Suppressor macrophage treated with lipopolysaccharide for 4 hours (primary cell): ENCODE measurements at regions not wholly inside any gene's neighbourhood (a gene's known extent, or its start where the extent isn't known, plus 50 kb on each side); places are given as distances from the start of the nearest gene placed in this dataset.

Source experiments
- DNase-seq: peaks from one replicate; pipeline ENCODE4 v3.0.0-alpha.2; 2020

DNA sequence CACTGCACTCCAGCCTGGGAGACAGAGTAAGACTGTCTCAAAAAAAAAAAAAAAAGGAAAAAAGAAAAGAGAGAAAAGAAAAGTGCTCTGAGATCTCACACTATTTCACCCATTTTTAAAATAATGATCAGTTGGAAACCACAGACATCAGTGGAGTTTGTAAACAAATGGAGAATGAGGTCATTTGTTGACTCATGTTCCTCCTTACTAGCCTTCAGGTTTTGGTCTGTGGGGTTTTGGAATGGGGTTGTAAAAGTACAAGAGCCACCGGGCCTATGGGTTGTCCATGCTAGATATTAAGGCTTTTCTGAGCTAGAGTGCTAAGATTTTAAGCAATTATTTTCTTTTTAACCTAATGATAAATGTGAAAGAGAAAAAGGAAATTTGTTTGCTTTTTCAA, 104.4 kb upstream of the PRL start:
- no peak for DNase-seq

DNA sequence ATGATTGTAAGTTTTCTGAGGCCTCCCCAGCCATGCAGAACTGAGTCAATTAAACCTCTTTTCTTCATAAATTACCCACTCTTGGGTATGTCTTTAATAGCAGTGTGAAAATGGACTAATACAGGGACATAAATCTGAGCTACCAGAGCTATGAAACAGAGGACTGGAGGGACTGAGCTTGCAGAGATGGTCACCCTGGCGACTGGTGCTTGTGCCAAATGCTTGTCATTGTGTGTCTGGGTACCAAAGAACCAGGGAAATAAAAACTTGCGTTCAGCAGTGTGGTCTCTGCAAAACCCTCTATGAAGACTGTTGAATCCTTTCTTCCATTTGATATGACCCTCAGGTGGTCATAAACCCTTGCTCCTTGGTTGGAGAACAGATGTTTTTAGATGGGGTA, 105.1 kb upstream of the PRL start:
- DNase-seq, result no peak

GRCh38 chr6:22409486-22409885, 112.7 kb upstream of the PRL start:
- no peak for DNase-seq

DNA sequence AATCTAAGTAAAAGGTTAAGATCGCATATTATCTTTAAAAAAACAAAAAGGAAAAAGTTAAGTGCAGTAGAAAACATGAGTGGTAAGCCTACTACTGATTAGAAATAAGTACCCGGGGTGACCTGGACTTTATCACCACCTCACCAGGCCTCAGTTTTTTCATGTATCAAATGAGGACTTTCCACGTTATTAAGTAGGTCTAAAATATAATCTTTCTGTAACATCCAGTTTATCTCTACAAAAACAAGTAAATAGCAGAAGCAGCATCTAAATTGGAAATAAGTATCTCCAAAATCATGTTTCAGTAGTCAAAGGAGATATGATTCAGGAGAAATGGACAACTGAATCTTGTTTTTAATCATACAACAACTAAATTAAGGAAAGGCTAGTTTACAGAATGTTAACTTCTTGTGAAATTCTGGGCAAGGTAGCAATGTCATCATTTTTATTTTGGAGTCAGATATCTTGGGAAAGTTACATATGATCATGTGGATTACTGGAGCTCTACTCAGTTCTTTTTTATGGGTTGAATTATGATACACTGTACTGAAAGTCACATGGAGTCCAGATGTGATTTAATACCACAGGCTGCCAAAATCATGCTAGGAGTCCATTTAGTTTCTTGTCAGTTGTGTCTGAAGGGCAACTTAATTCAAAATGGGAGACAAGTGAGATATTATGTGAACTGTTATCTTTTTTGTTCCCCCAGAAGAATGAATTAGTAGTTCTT, 114.7 kb upstream of the PRL start:
- DNase-seq, result no peak

- no peak for DNase-seq
Observed at GRCh38 chr6:22412994-22413393, 116.2 kb upstream of the PRL start.

DNA sequence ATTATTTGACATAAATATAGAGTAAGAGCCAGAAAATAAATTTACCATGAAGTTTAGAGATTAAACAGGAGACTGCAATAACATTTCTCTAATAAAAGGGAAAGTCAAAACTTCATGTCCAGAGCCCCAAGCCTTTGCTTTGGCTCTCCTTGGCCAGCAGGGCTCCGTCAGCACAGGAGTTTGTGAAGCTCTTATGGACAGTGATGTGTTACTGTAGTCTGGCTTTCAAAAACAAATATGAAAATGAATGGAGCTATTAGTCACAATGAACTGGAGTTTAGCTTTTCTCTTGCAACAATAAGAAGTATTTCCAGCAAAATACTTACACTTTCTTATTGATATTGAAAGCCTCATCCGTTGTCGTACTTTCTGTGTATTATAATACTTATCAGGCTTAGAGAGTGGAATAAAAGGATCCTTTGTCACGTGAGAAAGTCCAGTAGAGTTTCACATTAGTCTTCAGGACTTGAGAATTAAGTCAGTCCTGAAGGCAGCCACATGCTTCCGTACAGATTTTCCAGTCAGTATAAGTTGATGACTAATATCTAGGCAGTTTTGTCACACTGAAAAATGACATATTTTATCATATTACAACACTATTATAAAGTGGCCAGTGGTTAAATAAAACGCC, 117.0 kb upstream of the PRL start:
- peak; percentile 18 for DNase-seq

DNA sequence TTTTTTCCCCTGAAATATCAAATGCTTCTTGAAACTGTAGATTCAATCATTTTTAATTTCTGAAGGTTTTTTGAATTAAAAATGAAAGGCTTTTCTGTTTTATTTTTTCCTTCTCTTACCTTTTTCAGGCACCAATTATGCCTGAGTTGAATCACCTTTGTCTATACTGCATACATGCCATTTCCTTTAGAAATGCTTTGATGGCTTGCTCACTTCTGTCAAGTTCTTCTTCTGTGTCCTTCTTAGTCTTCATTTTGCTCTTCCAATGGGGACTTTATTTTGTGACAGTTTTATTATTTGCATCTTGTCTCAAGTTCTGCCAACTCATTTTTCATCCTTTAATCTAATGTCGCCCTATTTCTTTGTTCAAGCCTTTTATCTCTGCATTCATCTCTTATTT, 121.9 kb upstream of the PRL start:
- DNase-seq, result no peak

DNA sequence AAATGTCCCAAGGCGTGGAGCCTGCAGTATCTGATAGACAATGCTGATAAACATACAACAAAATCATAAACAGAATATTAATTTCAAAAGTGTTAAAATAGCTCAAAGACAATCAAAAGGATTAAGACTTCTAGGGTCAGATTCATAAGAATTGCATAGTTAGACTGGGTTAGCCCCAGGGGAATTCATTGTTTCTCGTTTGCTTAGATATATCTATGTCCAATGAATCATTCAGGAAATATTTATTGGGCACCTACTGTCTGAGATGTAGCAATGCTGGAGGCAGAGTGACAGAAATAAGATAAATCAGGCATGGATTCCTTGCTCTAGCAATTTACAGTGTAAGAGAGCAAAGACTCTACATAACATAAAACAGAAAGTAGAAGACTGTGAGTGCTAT, 124.4 kb upstream of the PRL start:
- no peak for DNase-seq

DNA sequence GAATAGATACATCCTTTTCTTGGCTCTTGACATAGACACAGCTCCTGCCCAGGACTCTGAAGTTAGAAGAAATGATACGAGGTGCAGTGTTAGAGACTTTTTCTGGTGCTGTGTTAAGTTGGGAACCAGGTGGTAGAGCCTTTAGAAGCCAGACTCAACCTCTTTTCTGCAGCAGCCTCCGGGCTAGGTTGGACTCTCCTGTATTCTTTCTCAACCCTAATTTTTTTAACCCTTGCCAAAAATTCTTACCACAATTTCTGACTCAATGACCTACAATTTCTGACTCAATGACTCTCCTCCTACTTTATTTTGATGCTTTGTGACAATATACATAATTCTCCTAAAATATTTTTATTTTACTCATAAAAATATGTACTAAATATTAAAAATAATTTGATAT, 127.4 kb upstream of the PRL start:
- DNase-seq, result no peak

- no peak for DNase-seq
Observed at GRCh38 chr6:22432060-22432459, 135.2 kb upstream of the PRL start.

DNA sequence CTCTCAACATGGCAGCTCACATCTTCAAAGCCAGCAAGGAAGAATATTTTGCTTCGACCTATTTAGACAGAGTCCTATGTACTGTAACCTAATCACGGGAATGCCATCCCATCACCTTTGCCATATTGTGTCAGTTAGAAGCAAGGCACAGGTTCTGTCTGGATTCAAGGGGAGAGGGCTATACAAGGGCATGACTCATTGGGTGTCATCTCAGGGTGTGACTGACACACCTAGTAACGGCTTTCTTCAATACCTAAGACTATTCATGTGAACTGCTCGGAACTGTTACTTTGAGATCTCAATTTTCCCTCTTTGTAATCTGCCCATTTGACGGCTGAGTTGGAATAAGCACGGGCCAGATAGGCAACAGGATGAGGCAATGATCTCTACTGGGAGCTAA, 135.6 kb upstream of the HDGFL1 start:
- DNase-seq, result no peak

DNA sequence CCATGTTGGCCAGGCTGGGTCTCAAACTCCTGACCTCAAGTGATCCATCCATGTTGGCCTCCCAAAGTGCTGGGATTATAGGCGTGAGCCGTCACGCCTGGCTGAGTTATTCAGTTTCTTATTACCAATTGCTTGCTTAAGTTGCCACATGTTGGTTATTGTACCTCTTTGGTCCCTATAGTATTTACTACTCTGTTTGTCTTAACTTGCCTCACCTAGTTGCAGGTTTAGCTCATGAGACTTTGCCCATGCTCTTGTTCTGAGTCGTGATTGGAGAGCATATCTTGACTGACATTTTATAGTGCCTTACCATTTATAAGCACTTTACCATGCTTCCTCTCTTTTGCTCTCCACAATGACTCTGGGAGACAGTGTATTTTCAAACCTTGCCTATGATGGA, 134.2 kb upstream of the HDGFL1 start:
- DNase-seq, result no peak

- DNase-seq, result no peak
Observed at GRCh38 chr6:22436134-22436533, 133.2 kb upstream of the HDGFL1 start.

DNA sequence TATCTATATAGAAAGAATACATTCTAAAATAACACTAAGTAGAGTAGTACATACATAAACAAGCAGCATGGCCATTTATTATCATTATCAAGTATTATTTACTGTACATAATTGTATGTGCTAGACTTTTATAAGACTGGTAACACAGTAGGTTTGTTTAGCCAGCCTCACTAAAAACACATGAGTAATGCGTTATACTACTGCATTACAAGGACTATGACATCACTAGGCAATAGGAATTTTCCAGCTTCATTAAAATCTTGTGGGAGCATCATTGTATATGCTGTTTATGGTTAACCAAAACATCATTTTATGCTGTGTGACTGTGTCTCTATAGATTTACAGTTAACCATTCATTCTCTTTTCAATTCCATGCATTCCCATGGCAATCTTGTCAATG, 131.7 kb upstream of the HDGFL1 start:
- DNase-seq, result no peak

- no peak for DNase-seq
Observed at GRCh38 chr6:22442826-22443225, 126.5 kb upstream of the HDGFL1 start.

- no peak for DNase-seq
Observed at GRCh38 chr6:22444330-22444729, 125.0 kb upstream of the HDGFL1 start.

GRCh38 chr6:22445946-22446345, 123.4 kb upstream of the HDGFL1 start:
- no peak for DNase-seq

- DNase-seq, result no peak
Observed at GRCh38 chr6:22447249-22448196, 121.8 kb upstream of the HDGFL1 start.

- DNase-seq, result no peak
Observed at GRCh38 chr6:22448291-22448711, 121.1 kb upstream of the HDGFL1 start.

DNA sequence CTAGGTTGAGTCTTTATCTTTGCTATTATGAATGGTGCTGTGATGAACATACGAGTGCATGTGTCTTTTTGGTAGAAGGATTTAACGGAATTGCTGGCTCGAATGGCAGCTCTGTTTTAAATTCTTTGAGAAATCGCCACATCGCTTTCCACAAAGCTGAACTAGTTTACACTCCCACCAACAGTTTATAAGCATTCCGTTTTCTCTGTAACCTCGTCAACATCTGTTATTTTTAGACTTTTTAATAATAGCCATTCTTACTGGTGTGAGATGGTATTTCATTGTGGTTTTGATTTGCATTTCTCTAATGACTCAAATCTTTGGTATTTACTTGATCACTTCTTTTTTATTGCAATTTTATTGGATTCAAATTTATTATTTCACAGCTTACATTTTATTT, 117.4 kb upstream of the HDGFL1 start:
- DNase-seq, result no peak

- no peak for DNase-seq
Observed at GRCh38 chr6:22455378-22455777, 114.0 kb upstream of the HDGFL1 start.

DNA sequence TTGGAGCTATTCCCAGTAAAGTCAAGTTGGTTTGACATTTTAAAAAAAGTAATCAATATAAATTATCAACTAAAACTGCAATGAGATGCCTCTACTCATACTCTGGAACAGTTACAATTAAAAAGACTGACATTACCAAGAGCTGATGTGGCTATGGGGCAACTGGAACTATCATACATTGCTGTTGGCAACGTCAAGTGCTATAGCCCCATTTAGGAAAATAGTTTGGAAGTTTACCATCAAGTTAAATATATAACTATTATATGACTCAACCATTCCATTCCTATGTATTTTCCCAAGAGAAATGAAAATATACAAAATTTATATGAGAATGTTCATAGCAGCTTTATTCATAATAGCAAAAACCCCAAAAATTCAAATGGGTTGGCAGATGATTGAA, 111.4 kb upstream of the HDGFL1 start:
- DNase-seq, result no peak

DNA sequence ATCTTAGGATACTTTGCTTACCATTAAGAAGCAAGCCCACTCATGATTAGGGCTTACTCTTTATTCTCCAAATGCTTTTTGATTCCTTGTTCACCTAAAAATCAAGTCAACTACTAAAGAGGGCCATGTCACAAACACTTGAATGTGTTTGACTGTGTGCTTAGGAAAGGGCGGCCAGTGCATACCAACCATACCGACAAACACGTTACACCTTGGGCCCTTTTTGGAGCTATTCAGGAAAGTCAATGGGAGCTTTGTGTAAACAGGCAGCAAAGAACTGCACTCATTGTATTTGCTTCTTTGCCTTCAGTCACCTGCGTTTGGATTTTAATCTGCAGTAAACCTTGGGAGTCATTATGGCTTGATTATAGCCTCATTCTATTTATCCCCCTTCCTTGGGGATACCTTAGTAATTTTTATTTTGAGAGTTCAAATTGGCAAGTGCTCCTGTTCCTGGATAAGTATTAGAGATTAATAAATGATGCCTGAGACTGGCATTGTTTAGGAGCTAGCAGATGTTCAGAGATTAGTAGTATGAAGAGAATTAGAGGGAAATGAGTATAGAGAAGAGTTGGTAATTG, 102.6 kb upstream of the HDGFL1 start:
- DNase-seq, result no peak
